NCI-H2029 treated with DMSO at 0.1 percent for 48 hours (cell line): ENCODE measurements at regions not wholly inside any gene's neighbourhood (a gene's known extent, or its start where the extent isn't known, plus 50 kb on each side); places are given as distances from the start of the nearest gene placed in this dataset.
A peak's percentile ranks its signal among the peaks of the same experiment; 100 is the strongest.

Experiments used
- DNase-seq: peaks from one replicate; lab custom pipeline; 2025; lab: John Stamatoyannopoulos, UW

DNA sequence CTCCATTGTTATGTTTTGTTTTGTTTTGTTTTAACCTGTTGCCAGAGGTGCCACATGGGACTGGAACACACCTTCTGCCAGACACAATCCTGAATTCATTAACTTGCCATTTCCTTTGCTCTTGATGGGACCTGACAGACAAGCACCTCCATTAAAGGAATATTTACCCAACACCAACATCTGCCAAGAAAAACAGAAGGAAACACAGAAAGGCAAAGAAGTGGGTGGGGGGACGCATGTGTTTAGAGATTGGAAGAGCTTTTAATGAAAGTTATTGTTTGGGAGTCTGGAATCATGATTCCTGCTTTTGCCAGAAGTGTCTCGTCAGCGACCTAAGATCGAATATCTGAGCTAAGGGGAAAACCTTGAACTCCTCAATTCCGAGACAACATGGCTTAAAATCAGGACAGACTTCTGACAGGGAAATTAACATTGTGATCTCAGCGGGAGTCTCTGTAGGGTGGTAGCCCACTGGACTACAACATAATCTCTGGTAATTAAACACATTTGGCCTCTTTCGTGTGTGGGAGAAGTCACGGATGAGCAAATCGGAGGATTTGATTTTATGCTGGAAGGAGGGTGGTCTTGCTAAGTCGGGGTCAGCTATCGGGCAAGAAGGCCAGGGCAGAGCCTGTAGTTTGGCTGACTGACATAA, 210.4 kb upstream of the FAR2 start:
- peak; percentile 33 for DNase-seq

DNA sequence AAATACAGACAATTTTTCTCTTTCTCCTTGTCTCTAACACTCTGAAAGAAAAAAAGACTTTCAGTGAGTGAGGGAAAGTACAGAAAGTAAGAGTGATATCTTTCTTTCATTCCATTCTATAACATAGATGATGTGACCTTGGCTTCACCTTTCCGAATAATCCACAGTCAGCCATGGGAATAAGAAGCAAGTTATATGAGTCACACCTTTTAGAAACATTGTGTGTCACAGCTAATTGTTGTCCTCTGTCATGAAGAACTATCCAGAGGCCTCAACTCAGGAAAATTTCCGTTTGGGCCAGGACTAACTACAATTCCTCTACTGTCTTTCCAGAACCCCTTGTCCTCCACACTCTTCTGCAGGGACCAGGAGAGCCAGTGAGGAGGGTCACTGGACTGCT, 209.7 kb upstream of the FAR2 start:
- DNase-seq, result no peak

DNA sequence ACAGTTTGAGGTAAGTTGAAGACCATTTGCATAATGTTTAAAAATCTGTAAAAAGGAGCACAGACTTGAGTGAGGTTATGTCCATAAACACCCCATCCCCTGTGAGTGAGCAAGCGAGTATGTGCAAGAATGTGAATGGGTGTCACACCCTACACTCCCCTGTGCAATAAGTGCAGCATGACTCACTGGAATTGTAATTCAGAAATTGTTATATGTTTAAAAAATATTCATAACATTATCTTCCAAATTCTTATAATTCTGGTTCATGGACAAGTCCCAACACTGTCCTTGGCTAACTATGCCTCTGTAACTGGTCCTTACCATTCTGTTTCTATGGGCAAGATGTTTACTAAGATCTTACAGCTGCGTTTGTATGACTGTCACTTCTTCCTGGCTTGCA, 207.8 kb upstream of the FAR2 start:
- DNase-seq, result no peak

DNA sequence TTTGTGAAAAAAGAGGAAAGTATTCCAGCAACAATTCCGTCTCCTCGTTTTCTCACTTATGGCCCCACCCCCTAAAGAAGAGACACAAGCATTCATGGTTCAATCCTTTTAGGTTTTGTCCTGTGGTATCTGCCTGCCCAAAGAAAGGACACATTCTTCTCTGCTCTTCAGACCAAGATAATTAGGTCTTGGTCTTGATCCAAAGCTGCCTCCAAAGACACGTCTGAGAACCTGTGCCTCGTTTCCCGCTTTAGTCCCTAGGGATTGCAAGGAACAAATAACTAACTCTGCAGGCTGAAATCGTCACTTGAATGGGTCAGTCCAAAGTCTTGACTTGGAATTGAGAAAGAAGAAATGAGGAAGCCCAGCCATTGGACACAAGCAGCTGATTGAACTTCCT, 202.7 kb upstream of the FAR2 start:
- no peak for DNase-seq

DNA sequence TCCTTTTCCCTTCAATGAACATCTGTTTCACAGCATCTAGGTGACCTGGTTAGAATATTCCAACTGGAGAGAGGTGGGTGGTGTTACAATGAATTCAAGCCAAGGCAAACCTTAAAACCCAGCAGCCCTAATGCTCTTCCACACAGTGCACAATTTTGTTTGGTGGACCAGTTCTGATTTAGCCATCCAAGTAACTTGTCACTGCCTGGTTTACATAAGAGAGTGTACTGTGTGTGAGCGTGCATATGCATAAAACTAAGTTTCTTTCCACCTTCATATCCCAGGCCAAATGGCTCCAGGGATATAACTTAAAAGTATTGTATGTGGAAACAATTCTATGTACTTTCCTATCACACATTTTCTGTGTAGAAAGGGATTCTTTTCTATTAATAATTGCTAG, 200.4 kb upstream of the FAR2 start:
- DNase-seq, result no peak

DNA sequence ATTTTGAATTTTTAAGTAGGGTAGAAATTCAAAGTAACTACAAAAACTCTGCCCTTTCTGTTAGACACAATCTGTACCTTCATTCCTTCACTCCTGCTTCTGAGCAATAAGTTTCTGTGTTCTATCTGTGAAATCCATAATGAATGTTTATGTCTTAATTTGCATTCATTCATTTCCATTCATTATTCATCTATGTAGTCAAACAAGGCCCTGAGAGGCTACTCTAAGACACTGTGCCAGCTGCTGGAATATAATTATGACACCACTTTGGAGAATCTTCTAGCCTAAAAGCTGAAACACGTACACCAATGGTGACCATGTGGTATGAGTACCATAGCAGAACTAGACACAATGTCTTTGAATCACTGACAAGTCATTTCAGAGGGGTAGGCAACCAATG, 199.9 kb upstream of the FAR2 start:
- no peak for DNase-seq

DNA sequence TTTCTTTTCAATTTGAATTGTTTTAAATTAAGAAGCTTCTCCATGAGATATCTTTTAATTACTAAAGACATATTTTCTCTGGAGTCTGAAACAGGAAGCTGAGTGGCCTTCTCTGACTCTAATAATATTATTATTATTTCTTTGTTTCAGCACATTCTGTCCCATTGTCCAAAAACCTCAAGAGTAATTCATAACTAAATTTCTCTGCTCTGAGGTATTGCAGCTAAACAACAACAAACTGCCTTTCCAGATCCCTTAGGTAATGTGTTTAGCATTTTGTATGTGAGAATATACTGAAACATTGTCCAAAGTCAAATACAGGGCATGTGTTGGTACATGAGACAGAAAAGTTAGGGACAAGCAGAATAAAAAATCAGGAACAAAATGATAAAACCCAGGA, 199.0 kb upstream of the FAR2 start:
- DNase-seq, result no peak

DNA sequence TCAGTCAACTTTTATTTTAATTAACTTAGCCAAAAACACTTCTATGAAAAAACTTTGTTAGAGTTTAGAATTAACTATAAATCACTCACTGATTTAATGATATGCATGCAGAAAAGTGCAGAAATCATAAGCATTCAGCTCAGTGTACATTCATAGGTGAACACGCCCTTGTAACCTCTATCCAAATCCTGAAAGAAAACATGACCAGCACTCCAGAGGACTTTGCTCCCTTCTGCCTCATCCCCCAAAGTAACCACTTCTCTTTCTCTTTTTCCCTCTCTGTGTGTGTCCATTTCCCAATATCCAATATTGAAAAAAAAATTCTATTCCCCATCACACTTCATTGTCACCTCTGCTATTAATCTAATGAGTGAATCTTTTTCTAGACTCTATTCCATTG, 197.1 kb upstream of the FAR2 start:
- no peak for DNase-seq

DNA sequence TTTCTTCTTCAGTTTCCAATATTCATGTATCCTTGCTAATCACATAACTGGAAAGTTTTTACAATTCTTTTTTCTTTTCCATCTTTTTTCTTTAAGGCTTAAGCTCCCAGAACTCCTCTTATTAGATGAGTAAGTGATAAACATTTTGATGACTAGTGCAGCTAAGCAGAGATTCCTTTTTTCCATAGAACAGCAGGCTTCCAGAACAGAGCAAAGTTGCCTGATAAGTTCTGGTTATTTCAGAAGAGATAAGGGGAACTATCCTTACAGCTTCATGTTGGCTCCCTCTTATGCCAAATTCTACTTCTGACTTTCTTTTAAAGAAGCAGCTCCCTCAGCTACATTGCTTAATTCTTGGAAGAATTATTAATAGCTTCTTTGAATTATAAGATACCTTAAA, 194.7 kb upstream of the FAR2 start:
- no peak for DNase-seq

DNA sequence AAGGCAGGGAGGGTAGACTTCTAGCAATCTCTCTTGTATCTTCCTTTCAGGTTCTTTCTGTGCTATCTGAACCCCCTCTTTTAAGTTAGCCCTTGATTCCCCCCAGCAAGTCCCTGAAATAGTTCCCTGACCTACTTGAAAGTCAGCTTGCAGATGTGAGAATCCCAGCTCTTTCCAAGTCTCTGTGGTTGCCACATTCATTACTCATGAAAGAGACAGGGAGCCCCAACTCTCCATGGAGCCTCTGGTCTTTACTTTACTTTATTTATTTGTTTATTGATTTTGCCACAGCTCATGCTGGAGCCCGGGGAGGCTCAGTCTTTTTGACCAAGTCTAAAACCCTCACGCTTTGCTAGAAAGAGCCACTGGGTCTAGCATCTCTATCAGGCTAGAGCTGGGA, 193.6 kb upstream of the FAR2 start:
- DNase-seq, result no peak

DNA sequence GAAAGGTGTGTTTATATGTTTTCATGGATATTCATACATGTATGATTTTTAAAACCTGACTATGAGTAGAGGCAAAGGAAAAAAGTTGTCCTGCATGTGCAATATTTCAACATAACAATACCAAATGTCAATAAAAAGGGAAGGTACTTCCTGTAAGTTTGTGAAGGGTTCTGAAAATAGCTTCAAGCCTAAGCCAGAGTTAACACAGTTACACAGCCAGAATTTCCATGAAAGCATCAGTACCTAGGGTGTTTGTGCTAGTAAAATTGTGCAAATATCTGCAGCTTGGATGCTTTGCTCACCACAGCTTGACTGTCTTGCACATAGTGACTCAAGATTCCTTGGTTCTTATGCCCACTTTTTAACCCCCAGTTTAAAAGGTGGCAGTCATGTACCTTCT, 193.1 kb upstream of the FAR2 start:
- no peak for DNase-seq

DNA sequence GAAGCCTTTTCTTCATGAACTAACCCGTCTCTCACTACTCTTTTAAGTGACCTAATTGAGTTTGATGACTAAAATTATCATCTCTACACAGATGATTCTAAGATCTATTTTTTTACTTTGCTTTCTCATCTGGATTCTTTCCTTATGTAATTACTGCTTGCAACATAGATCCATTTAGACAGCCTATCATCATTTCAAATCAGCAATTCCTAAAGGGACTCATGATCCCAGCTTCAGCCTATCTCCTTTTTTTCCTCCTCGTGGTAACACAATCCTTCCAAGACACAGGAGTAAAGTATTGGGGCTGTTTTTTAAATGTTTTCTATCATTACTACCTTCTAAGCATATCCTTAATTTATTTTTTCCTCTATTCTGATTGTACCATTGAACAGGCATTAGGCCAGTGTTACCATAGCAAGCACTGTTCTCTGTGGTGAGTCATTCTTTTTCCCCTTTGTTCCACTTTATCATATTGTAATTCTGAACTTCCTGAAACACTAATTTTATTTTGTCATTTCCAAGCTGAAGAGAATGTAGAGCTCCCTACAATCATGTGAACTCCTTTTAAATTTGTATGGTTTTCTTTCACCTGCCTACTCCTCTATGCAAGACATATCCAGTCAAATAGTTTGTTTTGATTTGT, 190.4 kb upstream of the FAR2 start:
- DNase-seq, result no peak

DNA sequence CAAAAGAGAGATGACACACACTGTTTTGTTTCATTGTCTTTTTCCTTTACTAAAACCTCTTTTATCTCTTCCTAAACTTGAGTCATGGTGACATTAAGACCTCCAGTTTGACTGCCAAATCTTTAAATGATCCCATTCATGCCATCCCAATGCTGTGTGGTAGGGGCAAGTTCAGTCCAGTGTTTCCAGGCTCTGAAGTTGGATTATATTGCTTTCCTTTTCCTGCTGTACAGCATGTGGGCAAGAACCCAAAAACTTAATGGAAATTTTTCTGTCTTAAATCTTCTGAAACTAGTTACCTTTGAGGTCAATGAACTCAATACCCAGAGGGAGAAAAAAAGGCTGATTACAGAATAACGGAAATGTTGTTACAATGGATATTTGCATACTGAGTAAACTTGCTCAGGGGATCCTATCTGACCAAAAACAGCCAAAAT, 187.1 kb upstream of the FAR2 start:
- no peak for DNase-seq

DNA sequence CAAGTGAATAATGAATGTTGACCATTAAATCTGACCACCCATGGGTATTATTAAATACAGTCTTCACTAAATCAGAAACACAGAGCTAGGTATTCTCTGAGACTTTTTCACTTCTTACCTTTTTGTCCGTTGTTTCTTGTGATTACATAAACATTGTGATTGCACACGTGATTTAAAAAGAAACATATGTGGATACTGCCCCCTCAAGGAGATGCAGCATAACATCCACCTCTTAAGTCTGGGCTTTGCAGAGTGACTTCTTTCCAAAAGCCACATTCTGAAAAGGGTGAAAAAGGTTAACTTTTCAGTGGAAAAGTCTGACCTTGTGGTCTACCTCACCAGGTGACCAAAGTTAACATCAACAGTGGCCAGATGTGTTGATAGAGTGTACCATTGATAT, 185.5 kb upstream of the FAR2 start:
- no peak for DNase-seq

DNA sequence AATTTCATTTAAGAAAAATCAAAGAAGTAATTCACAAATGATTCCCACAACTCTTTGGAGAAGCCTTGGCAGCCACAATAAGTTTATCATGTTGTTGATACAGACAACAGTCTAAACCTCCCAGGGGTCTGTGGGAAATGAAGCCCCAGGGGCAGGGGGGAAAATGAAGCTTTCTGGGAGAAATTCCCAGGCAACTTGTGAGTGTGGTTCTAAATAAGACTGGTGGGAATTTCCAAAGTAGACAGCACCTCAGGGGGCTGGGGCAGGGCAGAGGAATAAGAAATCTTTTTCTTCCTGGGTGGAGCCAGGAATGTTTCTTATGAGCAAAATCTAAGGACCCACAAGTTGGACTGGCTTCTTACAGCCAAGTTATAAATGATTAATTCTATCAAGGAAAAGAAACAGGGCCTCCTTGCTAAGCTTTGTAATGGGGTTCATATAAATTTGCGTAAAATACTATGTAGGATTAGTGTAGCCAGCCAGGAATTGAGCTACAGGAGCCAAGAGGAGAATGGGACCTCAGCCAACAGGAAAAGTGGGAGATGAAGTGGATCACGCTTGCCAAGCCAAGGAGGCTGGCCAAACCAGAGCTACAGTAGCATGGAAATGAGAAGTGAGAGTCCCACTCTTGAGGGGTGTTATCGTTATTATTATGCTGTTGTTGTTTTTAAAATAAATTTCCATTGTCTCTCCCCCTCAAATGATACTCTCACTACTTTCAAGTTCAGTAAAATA, 182.9 kb upstream of the FAR2 start:
- DNase-seq, result peak; percentile 90

DNA sequence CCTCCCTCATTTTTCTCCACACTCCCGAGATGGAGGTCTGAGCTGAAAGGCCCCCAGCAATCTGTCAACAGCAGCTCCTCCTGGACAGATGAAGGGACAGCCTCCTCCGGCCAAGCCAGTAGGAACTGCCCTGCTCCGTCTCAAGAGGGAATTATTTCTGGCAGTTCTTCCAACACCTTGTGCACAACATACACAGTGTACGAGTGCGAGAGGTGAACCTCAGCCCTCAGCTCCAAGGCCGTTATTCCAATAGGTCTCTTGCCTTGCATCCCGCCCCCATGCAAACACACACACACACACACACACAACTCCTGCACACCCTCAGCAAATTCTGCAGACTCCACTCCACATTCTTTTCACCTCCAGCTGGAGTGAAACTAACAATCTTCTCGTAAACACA, 181.7 kb upstream of the FAR2 start:
- no peak for DNase-seq

DNA sequence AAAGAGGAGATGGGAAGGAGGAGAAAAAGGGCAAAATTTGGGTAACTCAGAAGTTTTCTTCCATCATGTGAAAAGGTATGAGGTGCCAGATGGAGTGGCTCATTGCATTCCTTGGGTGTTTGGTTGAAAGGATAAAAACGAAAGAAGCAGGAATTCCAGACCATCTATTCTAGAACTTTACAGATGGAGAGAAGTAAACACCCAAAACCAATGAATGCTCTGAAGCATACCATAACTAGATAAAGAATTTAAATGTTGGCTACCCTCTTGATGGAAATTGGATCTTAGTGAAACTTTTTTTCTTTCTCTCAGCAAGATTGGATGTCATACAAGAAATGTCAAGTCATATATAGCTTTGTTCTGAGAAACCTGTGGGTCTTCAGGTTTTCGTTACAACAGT, 175.6 kb upstream of the FAR2 start:
- DNase-seq, result no peak

DNA sequence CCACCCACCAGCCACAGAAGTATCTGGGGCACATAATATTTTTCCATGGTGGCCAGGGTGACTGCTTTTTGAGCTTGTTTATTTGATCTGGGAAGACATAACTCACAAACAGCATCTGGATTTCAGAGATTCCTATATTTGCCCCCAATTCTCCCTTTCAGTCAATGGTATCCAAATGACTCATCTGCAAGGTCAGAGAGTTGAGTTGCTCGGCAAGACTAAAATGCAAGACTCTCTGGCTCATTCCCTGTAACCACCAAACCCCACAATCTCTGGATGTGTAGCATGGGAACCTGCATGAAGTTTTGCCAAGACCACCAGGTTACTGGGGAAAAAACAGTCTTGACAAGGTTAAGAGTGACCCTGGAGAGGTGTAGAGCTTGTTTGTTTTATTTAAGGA, 174.9 kb upstream of the FAR2 start:
- no peak for DNase-seq

DNA sequence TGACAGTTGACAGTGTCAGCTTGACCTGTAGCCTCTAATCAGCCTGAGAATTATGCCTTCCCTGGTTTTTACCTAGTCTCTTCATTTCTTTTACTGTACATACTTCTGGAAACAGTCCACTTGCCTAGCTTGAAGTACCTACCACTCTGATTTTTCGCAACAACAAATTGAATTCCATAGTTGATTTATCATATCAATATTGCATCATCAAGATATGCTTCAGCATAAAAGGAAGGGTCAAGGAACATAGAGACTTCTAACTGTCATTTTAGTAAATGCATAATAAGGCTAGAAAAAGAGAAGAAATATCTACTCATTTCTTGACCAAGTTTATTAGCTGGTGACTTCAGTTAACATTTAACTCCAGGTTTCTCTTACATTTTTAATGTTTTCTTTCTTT, 174.2 kb upstream of the FAR2 start:
- no peak for DNase-seq

DNA sequence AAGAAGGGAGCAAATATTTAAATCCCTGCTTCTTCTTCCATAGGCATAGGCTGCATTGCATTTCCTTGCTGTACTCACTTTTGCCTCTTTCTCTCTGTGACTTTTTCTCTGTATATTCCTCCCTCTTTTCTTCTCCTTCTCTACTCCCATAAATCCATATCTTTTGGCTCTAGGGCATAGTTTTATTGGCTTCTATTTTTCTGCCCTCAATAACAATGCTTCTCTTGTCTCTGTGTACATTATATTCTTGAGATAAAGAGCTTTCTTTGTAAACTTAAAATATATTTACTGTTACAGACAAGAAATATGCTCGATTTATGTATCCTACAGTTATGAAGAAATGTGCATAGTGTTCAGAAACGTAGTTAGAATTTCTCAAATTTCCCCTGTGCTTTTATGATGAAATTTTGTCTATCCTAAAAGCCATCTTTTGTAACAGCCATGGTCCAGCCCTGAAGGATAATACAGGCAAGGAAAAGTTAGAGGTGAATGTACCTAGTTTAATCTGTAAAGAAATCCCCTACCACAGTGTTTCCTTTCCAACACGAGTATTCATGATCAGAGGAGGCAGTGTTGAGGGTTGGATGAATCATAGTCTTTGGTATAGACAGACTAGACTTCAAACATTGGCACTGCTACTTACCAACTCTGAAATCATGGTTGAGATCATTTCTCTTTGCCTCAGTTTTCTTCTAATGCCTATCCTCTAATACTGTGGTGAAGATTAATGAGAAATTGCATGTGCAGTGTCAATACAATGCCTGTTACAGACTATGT, 173.3 kb upstream of the FAR2 start:
- no peak for DNase-seq

DNA sequence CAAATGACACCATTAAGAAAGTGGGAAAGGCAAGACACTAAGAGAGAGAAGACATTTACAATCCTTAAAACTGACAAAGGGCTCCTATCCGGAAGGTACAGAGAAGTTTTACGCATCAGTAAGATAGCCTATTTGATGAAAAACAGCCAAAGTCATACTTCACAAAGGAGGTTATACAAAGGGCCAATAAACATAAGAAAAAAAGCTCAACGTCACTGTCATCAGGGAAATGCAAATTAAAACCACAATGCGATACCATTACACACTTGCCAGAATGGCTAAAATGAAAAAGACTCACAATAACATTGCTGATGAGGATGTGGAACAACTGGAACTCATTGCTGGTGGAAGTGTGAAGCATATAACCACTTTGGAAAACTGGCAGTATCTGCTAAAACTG, 168.6 kb upstream of the FAR2 start:
- no peak for DNase-seq

DNA sequence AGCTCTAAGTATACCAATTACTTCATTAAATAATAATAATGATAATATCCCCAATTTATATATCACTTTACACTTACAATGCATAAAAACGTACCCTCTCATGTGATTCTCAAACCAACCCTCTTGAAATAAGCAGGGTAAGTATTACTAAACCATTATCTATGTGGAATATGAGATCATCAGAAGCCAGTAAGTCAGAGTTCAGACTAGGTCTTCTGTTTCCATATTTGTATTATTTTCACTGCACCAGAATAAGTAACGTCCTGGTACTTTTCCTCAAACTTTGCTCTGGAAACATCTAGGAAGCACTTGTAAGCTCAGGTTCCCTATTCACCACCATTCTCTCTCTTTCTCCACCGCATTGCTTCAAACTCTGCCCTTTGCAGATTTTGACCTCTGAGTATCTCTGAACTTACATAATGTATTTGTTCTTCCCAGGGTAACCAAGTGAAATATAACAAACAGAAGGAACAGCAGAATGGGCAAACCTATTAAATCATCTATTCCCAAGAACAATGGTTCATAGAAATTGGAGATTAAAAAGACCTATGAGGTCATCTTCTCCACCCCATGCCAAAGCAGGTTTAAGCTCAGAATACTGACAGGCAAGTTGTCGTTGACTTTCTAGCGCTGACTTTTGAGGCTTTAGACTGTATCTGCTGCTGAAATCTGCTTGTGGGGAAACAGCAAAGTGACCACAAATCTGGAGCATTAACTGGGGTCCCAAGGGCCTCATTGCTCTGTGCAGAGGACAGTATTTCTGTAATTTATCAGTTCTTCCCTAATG, 161.3 kb upstream of the FAR2 start:
- DNase-seq, result no peak
